NOMO-1 (cell line): ENCODE measurements at regions not wholly inside any gene's neighbourhood (a gene's known extent, or its start where the extent isn't known, plus 50 kb on each side); places are given as distances from the start of the nearest gene placed in this dataset.
"Not testable (repeated sequence)": the region's sequence is repeated elsewhere in the genome, so short reads cannot be mapped to it uniquely, and the experiment has no call there.

Experiments
- DNase-seq, 2 experiments: peaks; one replicate each; lab custom pipeline; 2025; ENCODE audit not compliant: unreplicated experiment in 2 of 2; lab: John Stamatoyannopoulos, UW

GRCh38 chr1:157294387-157295145, 156.4 kb upstream of the ETV3 start:
- DNase-seq = not testable (repeated sequence)

- DNase-seq = no peak
These were observed 154.8 kb upstream of the ETV3 start for GRCh38 chr1:157292809-157293564.

GRCh38 chr1:157292302-157292701, 154.1 kb upstream of the ETV3 start:
- DNase-seq = no peak

GRCh38 chr1:157291083-157291482, 152.9 kb upstream of the ETV3 start:
- no peak for DNase-seq

GRCh38 chr1:157289424-157290105, 151.4 kb upstream of the ETV3 start:
- DNase-seq = no peak

- peak; percentile 30 to 49 for DNase-seq
These were observed 150.8 kb upstream of the ETV3 start for GRCh38 chr1:157288996-157289395.

GRCh38 chr1:157288492-157288891, 150.3 kb upstream of the ETV3 start:
- DNase-seq = no peak

- no peak for DNase-seq
These were observed 149.8 kb upstream of the ETV3 start for GRCh38 chr1:157288006-157288405.

GRCh38 chr1:157287462-157287861, 149.3 kb upstream of the ETV3 start:
- DNase-seq = no peak

- DNase-seq = no peak
These were observed 148.6 kb upstream of the ETV3 start for GRCh38 chr1:157286646-157287420.

GRCh38 chr1:157286096-157286495, 147.9 kb upstream of the ETV3 start:
- DNase-seq = no peak

- no peak for DNase-seq
These were observed 146.3 kb upstream of the ETV3 start for GRCh38 chr1:157284451-157284850.

GRCh38 chr1:157279802-157280140, 141.6 kb upstream of the ETV3 start:
- no peak for DNase-seq

GRCh38 chr1:157279138-157279801, 141.1 kb upstream of the ETV3 start:
- no peak for DNase-seq

- DNase-seq = no peak
These were observed 140.4 kb upstream of the ETV3 start for GRCh38 chr1:157278383-157279137.

- no peak for DNase-seq
These were observed 139.7 kb upstream of the ETV3 start for GRCh38 chr1:157277913-157278312.

- no peak for DNase-seq
These were observed 139.1 kb upstream of the ETV3 start for GRCh38 chr1:157277281-157277680.

GRCh38 chr1:157274698-157275534, 136.7 kb upstream of the ETV3 start:
- no peak for DNase-seq
